ENCODE measurements at regions not wholly inside any gene's neighbourhood (a gene's known extent, or its start where the extent isn't known, plus 50 kb on each side); places are given as distances from the start of the nearest gene placed in this dataset.

DNA sequence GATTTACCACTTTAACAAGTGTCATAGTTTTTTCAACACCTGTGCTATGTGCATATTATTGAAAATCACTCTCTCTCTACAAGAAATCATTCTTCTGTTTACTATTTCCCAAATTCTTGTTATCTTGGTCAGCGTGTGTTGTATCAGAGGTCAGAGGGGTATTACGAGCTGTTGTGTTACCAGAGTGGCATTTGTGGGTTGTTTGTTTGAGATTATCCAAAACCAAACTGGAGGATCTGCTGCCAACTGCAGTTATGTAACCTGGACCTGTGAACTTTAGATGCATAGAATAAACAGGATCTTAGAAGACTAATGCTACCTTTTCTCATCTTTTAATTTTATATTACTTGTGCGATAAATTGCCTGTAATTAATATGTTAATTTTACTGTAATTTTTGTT lies 1751.4 kb upstream of the SPRY2 start:
- DNase-seq: no peak
- H4K5ac ChIP-seq (ENCODE audit: low read depth, low read length): no peak overlapping the region
- no peak overlapping the region for H3K4me3 ChIP-seq (ENCODE audit: insufficient read depth, low read depth, low read length)
- in situ Hi-C loops (cut with MboI; ENCODE audit: low sequenced_read_pairs) (no loop called here), intact Hi-C loops (cut with micrococcal nuclease) (loop anchor here (10.0 kb wide), 1 partner anchor 1208 kb away; no protein-coding TSS in a partner anchor), dilution Hi-C loops (cut with HindIII; ENCODE audit: low sequenced_read_pairs, unreplicated experiment) (no loop called here)
- no peak overlapping the region for H3K23ac ChIP-seq (ENCODE audit: low read depth, low read length)
- H3K4ac ChIP-seq (ENCODE audit: low read depth, low read length): no peak overlapping the region
- no peak overlapping the region for H2BK15ac ChIP-seq (ENCODE audit: low read depth, low read length)
- CTCF ChIA-PET: no interaction called here
- H3K36me3 ChIP-seq (ENCODE audit: control insufficient read depth, insufficient read depth, low read length): no peaks in the 10 kb centered on the region
- BruUV-seq (replicated peaks): no TSS peak
- WGBS, 2 experiments (ENCODE audit: extremely low coverage in 2 of 2, insufficient read length in 1 of 2): no CpG with 5 or more reads among the region's 3 CpGs
- no peak overlapping the region for H2BK20ac ChIP-seq (ENCODE audit: low read depth, low read length)
- H3K4me1 ChIP-seq (ENCODE audit: control insufficient read depth, insufficient read depth, low read length): no peaks in the 10 kb centered on the region
- no peak overlapping the region for H2BK120ac ChIP-seq (ENCODE audit: low read depth, low read length)
- no peak overlapping the region for H4K91ac ChIP-seq (ENCODE audit: insufficient read depth, low read depth, low read length)
- H4K8ac ChIP-seq (ENCODE audit: low read depth in 2 of 2, low read length in 2 of 2): no peak overlapping the region
- H3K27ac ChIP-seq (ENCODE audit: insufficient read depth, low read length): no peak overlapping the region
- no peak overlapping the region for H2AK5ac ChIP-seq (ENCODE audit: low read depth, low read length)
- no peak overlapping the region for H2BK5ac ChIP-seq (ENCODE audit: low read depth, low read length, poor library complexity, severe bottlenecking)
- H2AFZ ChIP-seq (replicated peaks; ENCODE audit: low read length, poor library complexity): no peak overlapping the region
- ATAC-seq (ENCODE audit: low read depth): no peak
- peaks cover 9% of the 10 kb centered on the region for H3K9me3 ChIP-seq (ENCODE audit: control insufficient read depth, insufficient read depth, low read length)
- H4K20me1 ChIP-seq (ENCODE audit: insufficient read depth, low read length): no peaks in the 10 kb centered on the region
- no peaks in the 10 kb centered on the region for H3K9me1 ChIP-seq (ENCODE audit: insufficient read depth, low read length)
- POLR2A ChIA-PET (ENCODE audit: unreplicated experiment): no interaction called here
- no peaks in the 10 kb centered on the region for H3K79me1 ChIP-seq (ENCODE audit: low read depth in 1 of 2, low read length in 2 of 2)
- H3K14ac ChIP-seq (replicated peaks; ENCODE audit: low read depth, low read length): no peak overlapping the region
- H2AK9ac ChIP-seq (replicated peaks; ENCODE audit: low read depth, low read length, poor library complexity): no peak overlapping the region
- H3K4me2 ChIP-seq (ENCODE audit: low read depth, low read length): no peak overlapping the region
- H3K27me3 ChIP-seq (ENCODE audit: control insufficient read depth, insufficient read depth, low read length): no peaks in the 10 kb centered on the region
- H3K56ac ChIP-seq (ENCODE audit: extremely low read depth, insufficient read depth, low read length): no peak overlapping the region
- H3K9ac ChIP-seq (ENCODE audit: low read depth, low read length): no peak overlapping the region
- TF ChIP-seq MXI1 (IDR thresholded peaks at IDR 0.05; ENCODE audit: borderline replicate concordance, low read depth, low read length) (no peak), CEBPB (IDR thresholded peaks at IDR 0.05; ENCODE audit: low read depth, low read length) (no peak), NFE2L2 (IDR thresholded peaks at IDR 0.05; ENCODE audit: low read depth, low read length) (no peak), RCOR1 (IDR thresholded peaks at IDR 0.05; ENCODE audit: insufficient replicate concordance, low read length) (no peak), MAZ (IDR thresholded peaks at IDR 0.05; ENCODE audit: borderline replicate concordance, low read depth, low read length) (no peak), RFX5 (IDR thresholded peaks at IDR 0.05; ENCODE audit: low read depth, low read length) (no peak), FOS (IDR thresholded peaks at IDR 0.05; ENCODE audit: low read depth, low read length) (no peak)
- H3K18ac ChIP-seq (ENCODE audit: low read depth, low read length): no peak overlapping the region

All from IMR-90 (cell line).